A549 (cell line): ENCODE measurements at regions not wholly inside any gene's neighbourhood (a gene's known extent, or its start where the extent isn't known, plus 50 kb on each side); places are given as distances from the start of the nearest gene placed in this dataset.
"Not testable (repeated sequence)": the region's sequence is repeated elsewhere in the genome, so short reads cannot be mapped to it uniquely, and the experiment has no call there.

Source experiments
- ATAC-seq, 2 experiments: fragments of 200-7000 bp in 1 of 2; fragments of >200 bp in 1 of 2; cut with Nextera tagmentation in 1 of 2; cut with Tn5 transposase in 1 of 2; 3 replicates each; pipeline versions ENCODE4 v1.8.0 to v1.9.1; 2018 to 2020; ENCODE audit warnings: mild to moderate bottlenecking in 1 of 2, moderate library complexity in 1 of 2
- CTCF ChIA-PET: fragments of 300-600 bp; sonication (Branson Sonifier 250); formaldehyde crosslinking; extraction: SDS; loops from one replicate; lab custom pipeline; 2021; ENCODE audit warnings: antibody characterized with exemption, inconsistent platforms; lab: Yijun Ruan, JAX
- POLR2A ChIA-PET: fragments of 350-600 bp; formaldehyde crosslinking; extraction: SDS; loops from one replicate; lab custom pipeline; 2021; ENCODE audit warnings: antibody characterized with exemption, inconsistent platforms; lab: Yijun Ruan, JAX
- DNase-seq, 2 experiments: peaks; one replicate each; pipeline versions ENCODE4 v3.0.0 to v3.0.0-alpha.2; 2011 to 2016; ENCODE audit warnings: low read depth in 1 of 2, low spot score in 1 of 2
- FAIRE-seq: peaks from 2 replicates; lab custom pipeline; 2011; peaks lifted over from hg19 to GRCh38; lab: Jason Lieb, UNC
- H3K27ac ChIP-seq, 2 experiments: fragments of >200 bp; sonication (Bioruptor Twin); formaldehyde crosslinking; 3 replicates each; pipeline ENCODE4 v1.5.1; 2016 to 2017
- H3K4me1 ChIP-seq: fragments of >200 bp; sonication (Bioruptor Twin); formaldehyde crosslinking; 3 replicates; pipeline ENCODE4 v1.6.1; 2016
- H3K4me2 ChIP-seq: fragments of >200 bp; sonication (Bioruptor Twin); formaldehyde crosslinking; 3 replicates; pipeline ENCODE4 v1.6.1; 2016
- H3K4me3 ChIP-seq: fragments of >200 bp; sonication (Bioruptor Twin); formaldehyde crosslinking; 3 replicates; pipeline ENCODE4 v1.5.1; 2016
- H3K9me3 ChIP-seq: fragments of >200 bp; sonication (Bioruptor Twin); formaldehyde crosslinking; 3 replicates; pipeline ENCODE4 v1.6.1; 2016
- CBX8 ChIP-seq: fragments of 200-600 bp; sonication (generic); IDR thresholded peaks from 2 replicates; pipeline ENCODE4 v1.6.1; 2016
- CHD2 ChIP-seq: fragments of 150-350 bp; IDR thresholded peaks from 2 replicates; pipeline ENCODE4 v1.6.1; 2014; ENCODE audit warnings: low read length; ENCODE audit not compliant: partially characterized antibody
- EHF ChIP-seq: fragments of 250-450 bp; sonication (Bioruptor Pico); IDR thresholded peaks from 2 replicates; pipeline ENCODE4 v1.5.0; 2020; ENCODE audit warnings: mild to moderate bottlenecking
- EHMT2 ChIP-seq: fragments of 200-600 bp; sonication (generic); IDR thresholded peaks from 2 replicates; pipeline ENCODE4 v1.6.1; 2016; ENCODE audit warnings: antibody characterized with exemption, low read depth, mild to moderate bottlenecking, moderate library complexity
- ELK1 ChIP-seq: fragments of 150-350 bp; IDR thresholded peaks from 2 replicates; pipeline ENCODE4 v1.6.1; 2014; ENCODE audit warnings: low read depth, mild to moderate bottlenecking, low read length
- ESRRA ChIP-seq: fragments of 150-350 bp; IDR thresholded peaks from 2 replicates; pipeline ENCODE4 v1.6.1; 2014; ENCODE audit warnings: mild to moderate bottlenecking, low read length, borderline replicate concordance
- FOSL2 ChIP-seq, 2 experiments: fragments of 450-650 bp in 1 of 2; fragments of >200 bp in 1 of 2; sonication (Bioruptor Twin) in 1 of 2; formaldehyde crosslinking; IDR thresholded peaks; 2 replicates each; pipeline versions ENCODE4 v1.5.0 to v1.6.1; 2016 to 2020; ENCODE audit warnings: mild to moderate bottlenecking in 1 of 2, moderate library complexity in 1 of 2
- HES2 ChIP-seq: fragments of >200 bp; sonication (Bioruptor Twin); formaldehyde crosslinking; IDR thresholded peaks from 2 replicates; pipeline ENCODE4 v1.6.1; 2016
- JUN ChIP-seq, 2 experiments: fragments of >200 bp; sonication (Bioruptor Twin); formaldehyde crosslinking; IDR thresholded peaks; 2 replicates in 1 of 2; 3 replicates in 1 of 2; pipeline ENCODE4 v1.6.1; 2016 to 2017
- JUNB ChIP-seq: fragments of >200 bp; sonication (Bioruptor Twin); formaldehyde crosslinking; IDR thresholded peaks from 2 replicates; pipeline ENCODE4 v1.6.1; 2016
- MAZ ChIP-seq: fragments of 150-350 bp; IDR thresholded peaks from 2 replicates; pipeline ENCODE4 v1.6.1; 2014; ENCODE audit warnings: antibody characterized with exemption, low read depth, low read length, borderline replicate concordance
- NFE2L2 ChIP-seq: fragments of 150-350 bp; conservative IDR thresholded peaks from 2 replicates; pipeline ENCODE4 v1.6.1; 2014; ENCODE audit warnings: low read length
- NPAS2 ChIP-seq: fragments of 250-450 bp; sonication (Bioruptor Pico); IDR thresholded peaks from 2 replicates; pipeline ENCODE4 v1.8.0; 2022; ENCODE audit warnings: mild to moderate bottlenecking, moderate library complexity, borderline replicate concordance
- POLR2A ChIP-seq: IDR thresholded peaks from 2 replicates; pipeline ENCODE4 v1.6.1; 2012; ENCODE audit warnings: mild to moderate bottlenecking, low read length
- REST ChIP-seq: fragments of 200-600 bp; sonication (generic); IDR thresholded peaks from 2 replicates; pipeline ENCODE4 v1.6.1; 2016; ENCODE audit warnings: antibody characterized with exemption, mild to moderate bottlenecking, moderate library complexity
- RFX5 ChIP-seq: fragments of 450-650 bp; IDR thresholded peaks from 2 replicates; pipeline ENCODE4 v1.7.1; 2014; ENCODE audit warnings: antibody characterized with exemption, mild to moderate bottlenecking, moderate library complexity
- USF2 ChIP-seq: fragments of 450-650 bp; IDR thresholded peaks from 2 replicates; pipeline ENCODE4 v1.6.1; 2014; ENCODE audit warnings: antibody characterized with exemption
- ZC3H11A ChIP-seq: fragments of 450-650 bp; IDR thresholded peaks from 2 replicates; pipeline ENCODE4 v1.6.1; 2014; ENCODE audit warnings: antibody characterized with exemption, mild to moderate bottlenecking
- WGBS: methylation state at CpG from one replicate; pipeline ENCODE4 v1.1.6; 2017; ENCODE audit errors: missing lambda C conversion rate; 5-methylcytosine and 5-hydroxymethylcytosine counted together
- TF ChIP-seq, protein P1 (sequence below): fragments of >200 bp; sonication (Bioruptor Twin); formaldehyde crosslinking; IDR thresholded peaks from 3 replicates; pipeline ENCODE4 v1.5.1; 2016
- TF ChIP-seq, protein P2 (sequence below): IDR thresholded peaks from 2 replicates; pipeline ENCODE4 v1.6.1; 2012

DNA sequence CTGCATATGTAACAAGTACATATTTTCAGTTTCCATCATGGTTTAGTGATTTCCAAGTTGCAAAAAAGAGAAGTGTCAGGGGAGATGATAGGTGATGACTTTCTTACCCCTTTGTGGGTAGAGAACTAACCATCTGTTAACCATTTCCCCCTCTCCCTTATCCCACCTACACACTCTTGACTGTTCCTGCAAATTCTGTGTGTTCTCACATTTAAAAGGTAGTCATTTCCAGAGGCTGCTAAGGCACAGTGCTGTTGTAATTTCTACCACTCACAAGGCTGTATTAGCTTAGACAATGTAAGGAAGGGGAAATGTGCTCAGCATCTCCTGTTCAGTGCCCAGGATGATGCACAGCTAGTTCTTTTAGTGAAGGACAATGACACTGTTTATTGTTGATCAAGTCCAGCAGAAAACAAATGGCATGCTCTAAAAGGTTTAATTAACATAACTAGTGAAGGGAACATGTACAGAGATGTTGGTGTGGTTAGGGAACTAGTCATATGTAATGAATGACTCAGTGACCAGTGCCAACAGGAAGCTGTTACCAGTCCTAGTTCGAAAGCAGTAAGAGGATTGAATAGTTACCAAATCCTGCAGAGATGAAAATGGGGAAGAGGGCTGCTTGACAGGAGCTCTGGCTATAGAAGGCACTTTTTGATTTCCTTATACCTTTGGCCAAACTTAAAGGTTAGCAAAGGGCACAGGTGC, 165.1 kb downstream of the PLK2 start (continued):
- TF ChIP-seq, protein P1, sequence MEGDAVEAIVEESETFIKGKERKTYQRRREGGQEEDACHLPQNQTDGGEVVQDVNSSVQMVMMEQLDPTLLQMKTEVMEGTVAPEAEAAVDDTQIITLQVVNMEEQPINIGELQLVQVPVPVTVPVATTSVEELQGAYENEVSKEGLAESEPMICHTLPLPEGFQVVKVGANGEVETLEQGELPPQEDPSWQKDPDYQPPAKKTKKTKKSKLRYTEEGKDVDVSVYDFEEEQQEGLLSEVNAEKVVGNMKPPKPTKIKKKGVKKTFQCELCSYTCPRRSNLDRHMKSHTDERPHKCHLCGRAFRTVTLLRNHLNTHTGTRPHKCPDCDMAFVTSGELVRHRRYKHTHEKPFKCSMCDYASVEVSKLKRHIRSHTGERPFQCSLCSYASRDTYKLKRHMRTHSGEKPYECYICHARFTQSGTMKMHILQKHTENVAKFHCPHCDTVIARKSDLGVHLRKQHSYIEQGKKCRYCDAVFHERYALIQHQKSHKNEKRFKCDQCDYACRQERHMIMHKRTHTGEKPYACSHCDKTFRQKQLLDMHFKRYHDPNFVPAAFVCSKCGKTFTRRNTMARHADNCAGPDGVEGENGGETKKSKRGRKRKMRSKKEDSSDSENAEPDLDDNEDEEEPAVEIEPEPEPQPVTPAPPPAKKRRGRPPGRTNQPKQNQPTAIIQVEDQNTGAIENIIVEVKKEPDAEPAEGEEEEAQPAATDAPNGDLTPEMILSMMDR = no peak
- TF ChIP-seq FOSL2 (IDR thresholded peaks at IDR 0.05) (no peak), FOSL2 (CRISPR knock-in tag; IDR thresholded peaks at IDR 0.05) (no peak), JUN (IDR thresholded peaks at IDR 0.05) (no peak), EHMT2 (no peak), ESRRA (no peak), CBX8 (no peak), NFE2L2 (no peak)
- TF ChIP-seq, protein P2, sequence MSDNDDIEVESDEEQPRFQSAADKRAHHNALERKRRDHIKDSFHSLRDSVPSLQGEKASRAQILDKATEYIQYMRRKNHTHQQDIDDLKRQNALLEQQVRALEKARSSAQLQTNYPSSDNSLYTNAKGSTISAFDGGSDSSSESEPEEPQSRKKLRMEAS = no peak

DNA sequence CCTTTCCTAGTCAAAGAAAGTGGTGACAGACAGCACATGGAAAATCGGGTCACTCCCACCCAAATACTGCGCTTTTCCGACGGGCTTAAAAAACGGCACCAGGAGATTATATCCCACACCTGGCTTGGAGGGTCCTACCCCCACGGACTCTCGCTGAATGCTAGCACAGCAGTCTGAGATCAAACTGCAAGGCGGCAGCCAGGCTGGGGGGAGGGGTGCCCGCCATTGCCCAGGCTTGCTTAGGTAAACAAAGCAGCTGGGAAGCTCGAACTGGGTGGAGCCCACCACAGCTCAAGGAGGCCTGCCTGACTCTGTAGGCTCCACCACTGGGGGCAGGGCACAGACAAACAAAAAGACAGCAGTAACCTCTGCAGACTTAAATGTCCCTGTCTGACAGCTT, 171.6 kb downstream of the PLK2 start:
- POLR2A ChIA-PET = not testable (repeated sequence)

DNA sequence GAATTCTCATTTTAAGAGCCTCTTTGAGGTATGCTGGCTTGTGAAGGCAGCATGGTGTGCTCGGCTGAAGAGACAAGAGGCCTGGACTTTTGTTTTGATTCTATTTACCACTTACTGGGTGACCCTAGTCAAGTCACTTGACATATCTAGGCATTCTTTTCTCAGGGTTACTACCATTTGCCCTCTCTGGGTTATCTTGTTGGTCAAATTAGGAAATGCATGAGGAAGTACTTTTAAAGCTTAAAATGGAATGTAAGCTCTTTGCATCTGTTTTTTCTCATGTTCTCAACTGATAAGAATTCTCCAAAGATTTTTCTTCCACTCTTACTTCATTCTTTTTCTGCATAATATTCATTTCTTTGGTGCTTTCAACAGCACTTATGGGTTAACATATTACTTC, 173.1 kb downstream of the PLK2 start:
- no peak overlapping the region for H3K27ac ChIP-seq
- no peak for ATAC-seq
- TF ChIP-seq CHD2 (no peak), RFX5 (no peak), USF2 (no peak), MAZ (no peak), ZC3H11A (no peak), NPAS2 (CRISPR knock-in tag) (no peak), EHF (CRISPR knock-in tag) (no peak), JUNB (no peak), REST (no peak), POLR2A (no peak), ELK1 (no peak), HES2 (no peak)
- no peak for FAIRE-seq
- no peaks in the 10 kb centered on the region for H3K9me3 ChIP-seq
- H3K4me1 ChIP-seq = no peaks in the 10 kb centered on the region
- DNase-seq = no peak
- POLR2A ChIA-PET = no interaction called here
- CTCF ChIA-PET = interaction anchor here (0.9 kb wide), 1 partner anchor 11 kb away, joined by 3 read pairs; no protein-coding TSS in a partner anchor
- H3K4me2 ChIP-seq = no peak overlapping the region
- no peak overlapping the region for H3K4me3 ChIP-seq
- 90% methylated on average over 1 of the region's 1 CpG for WGBS

More for the DNA sequence above, 171.6 kb downstream of the PLK2 start:
- DNase-seq, H3K4me1 ChIP-seq, H3K27ac ChIP-seq, ATAC-seq, FAIRE-seq, H3K4me2 ChIP-seq, H3K9me3 ChIP-seq, H3K4me3 ChIP-seq: not testable (repeated sequence)
- WGBS = 75% methylated on average over 10 of the region's 10 CpGs
- CTCF ChIA-PET = interaction anchor here (0.6 kb wide), 1 partner anchor 739 kb away, joined by 3 read pairs; no protein-coding TSS in a partner anchor
